NOMO-1 treated with DMSO at 0.1 percent for 48 hours (cell line): ENCODE measurements at regions not wholly inside any gene's neighbourhood (a gene's known extent, or its start where the extent isn't known, plus 50 kb on each side); places are given as distances from the start of the nearest gene placed in this dataset.
"Not testable (repeated sequence)": the region's sequence is repeated elsewhere in the genome, so short reads cannot be mapped to it uniquely, and the experiment has no call there.

ENCODE experiments used
- DNase-seq: peaks from one replicate; lab custom pipeline; 2025; ENCODE audit not compliant: unreplicated experiment; lab: John Stamatoyannopoulos, UW

GRCh38 chr14:99995700-99996356, 69.4 kb upstream of the EVL start:
- peak; percentile 90 for DNase-seq

DNA sequence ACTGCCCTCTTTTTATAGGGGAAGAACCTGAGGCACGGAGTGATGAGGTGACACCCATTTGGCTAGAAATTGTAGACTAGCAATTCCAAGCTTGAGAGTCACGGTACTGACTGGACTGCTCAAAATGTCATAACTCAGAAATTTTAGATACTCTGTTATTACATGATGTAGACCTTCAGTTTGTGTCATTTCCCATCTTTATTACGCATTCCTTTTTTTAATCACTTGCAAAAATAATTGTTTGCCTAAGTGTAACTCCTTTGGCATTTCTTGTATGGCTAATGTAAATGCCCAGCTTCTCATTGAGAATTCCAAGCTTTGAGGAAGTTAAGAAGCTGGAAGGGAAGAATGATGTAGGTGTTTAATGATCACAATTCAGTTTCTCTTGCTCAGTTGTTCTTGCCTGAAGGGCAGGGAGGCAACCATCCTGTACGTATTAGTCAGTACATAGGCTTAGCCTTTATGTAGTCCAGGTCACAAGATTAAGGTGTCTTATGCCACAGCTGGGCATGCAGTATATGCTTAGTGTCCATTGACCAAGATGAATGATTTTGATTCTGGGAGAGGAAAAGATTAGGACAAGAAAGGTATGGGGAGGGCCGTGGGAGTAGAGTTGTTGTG, 68.2 kb upstream of the EVL start:
- no peak for DNase-seq

GRCh38 chr14:100000398-100000797, 64.8 kb upstream of the EVL start:
- not testable (repeated sequence) for DNase-seq

DNA sequence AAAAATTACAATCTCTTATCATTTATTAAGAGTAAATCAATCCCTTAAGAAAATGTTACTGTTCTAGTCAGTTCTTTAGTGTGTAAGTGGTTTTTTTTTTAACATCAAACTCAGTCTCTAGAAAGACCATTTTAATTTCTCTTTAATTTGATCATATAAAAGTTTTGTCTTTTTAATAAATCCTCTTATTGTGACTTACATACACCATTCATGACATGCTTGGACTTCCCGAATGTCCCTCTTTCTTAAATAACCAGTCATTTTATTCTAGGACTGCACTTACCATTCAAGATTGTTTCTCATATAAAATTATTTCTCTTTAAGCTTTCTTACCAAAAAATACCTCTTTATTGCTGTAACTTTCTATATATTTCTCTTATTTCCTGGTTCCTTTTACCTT, 60.8 kb upstream of the EVL start:
- DNase-seq = no peak

GRCh38 chr14:100007254-100007653, 58.0 kb upstream of the EVL start:
- peak; percentile 63 for DNase-seq

DNA sequence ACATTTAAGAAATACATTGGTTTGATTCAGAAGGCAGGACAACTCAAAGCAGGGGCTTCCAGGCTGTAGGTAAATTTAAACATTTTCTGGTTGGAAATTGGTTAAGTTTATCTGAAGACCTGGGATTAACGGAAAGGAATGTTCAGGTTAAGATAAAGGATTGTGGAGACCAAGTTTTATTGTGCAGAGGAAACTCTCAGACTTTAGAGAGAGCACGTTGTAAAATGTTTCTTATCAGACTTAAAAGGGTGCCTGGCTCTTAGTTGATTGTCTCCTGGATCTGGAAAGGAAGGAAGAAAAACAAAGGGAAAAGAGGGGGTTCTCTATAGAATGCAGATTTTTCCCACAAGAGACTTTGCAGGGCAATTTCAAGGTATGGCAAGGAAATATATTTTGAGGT, 55.4 kb upstream of the EVL start:
- not testable (repeated sequence) for DNase-seq

DNA sequence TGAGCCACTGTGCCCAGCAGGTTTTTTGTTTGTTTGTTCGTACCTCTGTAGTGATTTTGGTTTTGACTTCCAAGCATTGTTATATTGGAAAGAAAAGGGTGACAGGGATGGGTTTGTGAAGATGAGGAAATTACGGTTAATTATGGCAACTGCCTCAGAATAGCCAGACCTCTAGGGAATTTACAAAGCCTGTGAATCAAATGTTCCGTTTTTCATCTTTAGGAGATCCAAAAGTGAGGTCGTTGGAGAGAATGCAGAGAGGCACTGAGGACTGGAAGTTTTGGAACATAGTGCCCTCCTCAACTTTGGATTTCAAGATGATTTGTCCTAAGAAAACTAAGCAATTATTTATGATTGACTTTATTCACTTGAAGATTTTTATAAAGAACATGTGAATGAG, 54.5 kb upstream of the EVL start:
- DNase-seq = no peak

DNA sequence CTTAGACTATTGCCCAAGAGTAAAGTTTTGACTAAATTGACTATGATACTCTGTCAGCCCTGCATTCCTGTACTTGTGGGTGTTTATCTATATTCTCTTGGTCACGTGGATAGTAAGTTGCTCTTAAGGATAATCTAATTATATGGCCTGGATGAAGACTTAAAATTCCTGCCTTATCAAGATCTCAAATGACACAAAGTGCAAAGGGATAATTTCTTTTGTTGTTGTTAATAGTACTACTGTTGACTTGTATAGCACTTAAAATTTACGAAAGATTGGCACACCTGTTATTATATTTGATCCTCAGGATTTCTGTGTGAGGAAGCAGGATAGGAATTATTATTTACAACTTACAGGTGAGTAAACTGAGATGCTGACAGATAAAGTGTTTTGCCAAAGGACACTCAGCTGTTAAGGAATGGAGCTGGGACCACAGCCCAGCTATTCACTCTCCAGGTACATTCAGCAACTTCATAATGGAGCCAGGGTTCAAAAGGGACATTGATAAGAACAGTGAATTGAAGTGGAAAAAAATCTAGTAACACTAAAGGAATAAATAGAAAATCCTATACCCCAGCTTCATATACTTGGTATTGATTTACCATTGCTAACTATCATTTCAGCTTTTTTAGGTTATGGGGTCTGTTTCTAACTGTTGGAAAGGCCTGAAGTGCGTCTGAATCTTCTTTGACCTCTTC, 53.4 kb upstream of the EVL start:
- DNase-seq = no peak

GRCh38 chr14:100012478-100013327, 52.5 kb upstream of the EVL start:
- no peak for DNase-seq

DNA sequence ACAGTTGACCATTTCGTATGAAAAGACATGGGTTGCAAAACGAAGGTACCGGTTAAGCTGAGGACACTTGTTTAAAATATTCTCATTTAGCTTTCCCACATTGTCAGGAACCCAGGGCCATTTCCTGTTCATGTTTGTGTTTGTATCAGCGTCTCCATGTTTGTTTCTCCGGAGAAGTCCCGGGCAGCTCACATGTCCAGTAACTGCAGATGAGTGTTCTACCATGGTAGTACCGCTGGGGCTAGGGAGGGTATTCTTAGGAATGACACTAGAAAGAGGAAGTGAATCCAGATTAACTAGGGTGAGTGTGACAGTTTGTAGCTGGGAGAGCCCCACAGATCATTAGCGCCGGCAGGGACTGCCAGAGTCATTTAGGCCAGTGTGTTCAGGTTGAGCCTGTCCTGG, 50.0 kb upstream of the EVL start:
- peak; percentile 91 for DNase-seq
